ENCODE measurements at regions not wholly inside any gene's neighbourhood (a gene's known extent, or its start where the extent isn't known, plus 50 kb on each side); places are given as distances from the start of the nearest gene placed in this dataset.

DNA sequence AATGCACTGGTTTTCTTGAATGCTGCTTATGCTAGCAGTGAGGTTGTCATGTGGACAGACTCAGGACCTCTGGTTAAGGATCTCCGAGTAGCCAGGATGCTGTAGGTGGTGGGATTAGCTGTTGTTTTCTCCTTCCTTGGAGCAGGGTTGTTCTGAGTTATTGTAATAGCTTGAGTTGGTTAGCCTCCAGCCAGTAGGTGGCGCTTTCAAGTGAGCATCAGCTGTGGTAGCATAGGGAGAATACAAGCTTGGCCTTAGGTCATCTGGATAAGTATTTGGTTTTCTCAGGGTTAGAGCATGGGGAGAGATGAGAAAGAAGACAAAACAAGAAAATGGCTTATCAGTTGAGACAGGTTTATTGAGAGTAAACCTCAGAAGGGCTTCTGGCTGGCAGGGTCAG lies 299.7 kb upstream of the FBXO33 start (continued):
- TF ChIP-seq, protein P1, sequence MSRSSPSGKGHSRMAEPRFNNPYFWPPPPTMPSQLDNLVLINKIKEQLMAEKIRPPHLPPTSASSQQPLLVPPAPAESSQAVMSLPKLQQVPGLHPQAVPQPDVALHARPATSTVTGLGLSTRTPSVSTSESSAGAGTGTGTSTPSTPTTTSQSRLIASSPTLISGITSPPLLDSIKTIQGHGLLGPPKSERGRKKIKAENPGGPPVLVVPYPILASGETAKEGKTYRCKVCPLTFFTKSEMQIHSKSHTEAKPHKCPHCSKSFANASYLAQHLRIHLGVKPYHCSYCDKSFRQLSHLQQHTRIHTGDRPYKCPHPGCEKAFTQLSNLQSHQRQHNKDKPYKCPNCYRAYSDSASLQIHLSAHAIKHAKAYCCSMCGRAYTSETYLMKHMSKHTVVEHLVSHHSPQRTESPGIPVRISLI (CRISPR knock-in tag; IDR thresholded peaks at IDR 0.05; ENCODE audit: borderline replicate concordance): no peak
- no peak for TF ChIP-seq ZNF431 (CRISPR knock-in tag; IDR thresholded peaks at IDR 0.05; ENCODE audit: borderline replicate concordance, low read depth)
- TF ChIP-seq ZNF354B (CRISPR knock-in tag; IDR thresholded peaks at IDR 0.05): 0 out of 2 replicates have a peak, but pooled peaks have one; percentile 17
- TF ChIP-seq, protein P2, sequence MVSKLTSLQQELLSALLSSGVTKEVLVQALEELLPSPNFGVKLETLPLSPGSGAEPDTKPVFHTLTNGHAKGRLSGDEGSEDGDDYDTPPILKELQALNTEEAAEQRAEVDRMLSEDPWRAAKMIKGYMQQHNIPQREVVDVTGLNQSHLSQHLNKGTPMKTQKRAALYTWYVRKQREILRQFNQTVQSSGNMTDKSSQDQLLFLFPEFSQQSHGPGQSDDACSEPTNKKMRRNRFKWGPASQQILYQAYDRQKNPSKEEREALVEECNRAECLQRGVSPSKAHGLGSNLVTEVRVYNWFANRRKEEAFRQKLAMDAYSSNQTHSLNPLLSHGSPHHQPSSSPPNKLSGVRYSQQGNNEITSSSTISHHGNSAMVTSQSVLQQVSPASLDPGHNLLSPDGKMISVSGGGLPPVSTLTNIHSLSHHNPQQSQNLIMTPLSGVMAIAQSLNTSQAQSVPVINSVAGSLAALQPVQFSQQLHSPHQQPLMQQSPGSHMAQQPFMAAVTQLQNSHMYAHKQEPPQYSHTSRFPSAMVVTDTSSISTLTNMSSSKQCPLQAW (CRISPR knock-in tag; IDR thresholded peaks at IDR 0.05): no peak
- no peak for TF ChIP-seq IKZF1 (IDR thresholded peaks at IDR 0.05)
- no peak for TF ChIP-seq ZSCAN21 (CRISPR knock-in tag; IDR thresholded peaks at IDR 0.05; ENCODE audit: borderline replicate concordance)
- TF ChIP-seq TEAD2 (CRISPR knock-in tag; IDR thresholded peaks at IDR 0.05): no peak
- TF ChIP-seq, protein P3, sequence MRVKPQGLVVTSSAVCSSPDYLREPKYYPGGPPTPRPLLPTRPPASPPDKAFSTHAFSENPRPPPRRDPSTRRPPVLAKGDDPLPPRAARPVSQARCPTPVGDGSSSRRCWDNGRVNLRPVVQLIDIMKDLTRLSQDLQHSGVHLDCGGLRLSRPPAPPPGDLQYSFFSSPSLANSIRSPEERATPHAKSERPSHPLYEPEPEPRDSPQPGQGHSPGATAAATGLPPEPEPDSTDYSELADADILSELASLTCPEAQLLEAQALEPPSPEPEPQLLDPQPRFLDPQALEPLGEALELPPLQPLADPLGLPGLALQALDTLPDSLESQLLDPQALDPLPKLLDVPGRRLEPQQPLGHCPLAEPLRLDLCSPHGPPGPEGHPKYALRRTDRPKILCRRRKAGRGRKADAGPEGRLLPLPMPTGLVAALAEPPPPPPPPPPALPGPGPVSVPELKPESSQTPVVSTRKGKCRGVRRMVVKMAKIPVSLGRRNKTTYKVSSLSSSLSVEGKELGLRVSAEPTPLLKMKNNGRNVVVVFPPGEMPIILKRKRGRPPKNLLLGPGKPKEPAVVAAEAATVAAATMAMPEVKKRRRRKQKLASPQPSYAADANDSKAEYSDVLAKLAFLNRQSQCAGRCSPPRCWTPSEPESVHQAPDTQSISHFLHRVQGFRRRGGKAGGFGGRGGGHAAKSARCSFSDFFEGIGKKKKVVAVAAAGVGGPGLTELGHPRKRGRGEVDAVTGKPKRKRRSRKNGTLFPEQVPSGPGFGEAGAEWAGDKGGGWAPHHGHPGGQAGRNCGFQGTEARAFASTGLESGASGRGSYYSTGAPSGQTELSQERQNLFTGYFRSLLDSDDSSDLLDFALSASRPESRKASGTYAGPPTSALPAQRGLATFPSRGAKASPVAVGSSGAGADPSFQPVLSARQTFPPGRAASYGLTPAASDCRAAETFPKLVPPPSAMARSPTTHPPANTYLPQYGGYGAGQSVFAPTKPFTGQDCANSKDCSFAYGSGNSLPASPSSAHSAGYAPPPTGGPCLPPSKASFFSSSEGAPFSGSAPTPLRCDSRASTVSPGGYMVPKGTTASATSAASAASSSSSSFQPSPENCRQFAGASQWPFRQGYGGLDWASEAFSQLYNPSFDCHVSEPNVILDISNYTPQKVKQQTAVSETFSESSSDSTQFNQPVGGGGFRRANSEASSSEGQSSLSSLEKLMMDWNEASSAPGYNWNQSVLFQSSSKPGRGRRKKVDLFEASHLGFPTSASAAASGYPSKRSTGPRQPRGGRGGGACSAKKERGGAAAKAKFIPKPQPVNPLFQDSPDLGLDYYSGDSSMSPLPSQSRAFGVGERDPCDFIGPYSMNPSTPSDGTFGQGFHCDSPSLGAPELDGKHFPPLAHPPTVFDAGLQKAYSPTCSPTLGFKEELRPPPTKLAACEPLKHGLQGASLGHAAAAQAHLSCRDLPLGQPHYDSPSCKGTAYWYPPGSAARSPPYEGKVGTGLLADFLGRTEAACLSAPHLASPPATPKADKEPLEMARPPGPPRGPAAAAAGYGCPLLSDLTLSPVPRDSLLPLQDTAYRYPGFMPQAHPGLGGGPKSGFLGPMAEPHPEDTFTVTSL (CRISPR knock-in tag; IDR thresholded peaks at IDR 0.05; ENCODE audit: borderline replicate concordance): no peak
- TF ChIP-seq BCL6 (CRISPR knock-in tag; IDR thresholded peaks at IDR 0.05): no peak
- no peak for TF ChIP-seq NCOA5 (CRISPR knock-in tag; IDR thresholded peaks at IDR 0.05)
- no peak for TF ChIP-seq MZF1 (CRISPR knock-in tag; IDR thresholded peaks at IDR 0.05; ENCODE audit: borderline replicate concordance)
- no peak for TF ChIP-seq ZBTB3 (CRISPR knock-in tag; IDR thresholded peaks at IDR 0.05; ENCODE audit: borderline replicate concordance, low read depth)
- TF ChIP-seq, protein P4, sequence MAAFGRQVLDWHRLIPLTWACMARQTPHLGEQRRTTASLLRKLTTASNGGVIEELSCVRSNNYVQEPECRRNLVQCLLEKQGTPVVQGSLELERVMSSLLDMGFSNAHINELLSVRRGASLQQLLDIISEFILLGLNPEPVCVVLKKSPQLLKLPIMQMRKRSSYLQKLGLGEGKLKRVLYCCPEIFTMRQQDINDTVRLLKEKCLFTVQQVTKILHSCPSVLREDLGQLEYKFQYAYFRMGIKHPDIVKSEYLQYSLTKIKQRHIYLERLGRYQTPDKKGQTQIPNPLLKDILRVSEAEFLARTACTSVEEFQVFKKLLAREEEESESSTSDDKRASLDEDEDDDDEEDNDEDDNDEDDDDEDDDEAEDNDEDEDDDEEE (CRISPR knock-in tag; IDR thresholded peaks at IDR 0.05): no peak
- TF ChIP-seq STAT5B (CRISPR knock-in tag; IDR thresholded peaks at IDR 0.05): no peak
- TF ChIP-seq JARID2 (CRISPR knock-in tag; IDR thresholded peaks at IDR 0.05; ENCODE audit: insufficient replicate concordance): no peak
- TF ChIP-seq, protein P5, sequence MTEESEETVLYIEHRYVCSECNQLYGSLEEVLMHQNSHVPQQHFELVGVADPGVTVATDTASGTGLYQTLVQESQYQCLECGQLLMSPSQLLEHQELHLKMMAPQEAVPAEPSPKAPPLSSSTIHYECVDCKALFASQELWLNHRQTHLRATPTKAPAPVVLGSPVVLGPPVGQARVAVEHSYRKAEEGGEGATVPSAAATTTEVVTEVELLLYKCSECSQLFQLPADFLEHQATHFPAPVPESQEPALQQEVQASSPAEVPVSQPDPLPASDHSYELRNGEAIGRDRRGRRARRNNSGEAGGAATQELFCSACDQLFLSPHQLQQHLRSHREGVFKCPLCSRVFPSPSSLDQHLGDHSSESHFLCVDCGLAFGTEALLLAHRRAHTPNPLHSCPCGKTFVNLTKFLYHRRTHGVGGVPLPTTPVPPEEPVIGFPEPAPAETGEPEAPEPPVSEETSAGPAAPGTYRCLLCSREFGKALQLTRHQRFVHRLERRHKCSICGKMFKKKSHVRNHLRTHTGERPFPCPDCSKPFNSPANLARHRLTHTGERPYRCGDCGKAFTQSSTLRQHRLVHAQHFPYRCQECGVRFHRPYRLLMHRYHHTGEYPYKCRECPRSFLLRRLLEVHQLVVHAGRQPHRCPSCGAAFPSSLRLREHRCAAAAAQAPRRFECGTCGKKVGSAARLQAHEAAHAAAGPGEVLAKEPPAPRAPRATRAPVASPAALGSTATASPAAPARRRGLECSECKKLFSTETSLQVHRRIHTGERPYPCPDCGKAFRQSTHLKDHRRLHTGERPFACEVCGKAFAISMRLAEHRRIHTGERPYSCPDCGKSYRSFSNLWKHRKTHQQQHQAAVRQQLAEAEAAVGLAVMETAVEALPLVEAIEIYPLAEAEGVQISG (CRISPR knock-in tag; IDR thresholded peaks at IDR 0.05): peak; percentile 96
- no peak for TF ChIP-seq ZNF556 (CRISPR knock-in tag; IDR thresholded peaks at IDR 0.05; ENCODE audit: borderline replicate concordance)
- no peak for TF ChIP-seq RNF2 (conservative IDR thresholded peaks at IDR 0.05; ENCODE audit: low read depth)

Measured in HepG2 (cell line).